Coronary artery (tissue), 2 donors: ENCODE measurements at regions not wholly inside any gene's neighbourhood (a gene's known extent, or its start where the extent isn't known, plus 50 kb on each side); places are given as distances from the start of the nearest gene placed in this dataset.

ENCODE experiments used
- DNase-seq: peaks from one replicate; pipeline ENCODE4 v3.0.0-alpha.2; 2017; ENCODE audit warnings: low spot score
- H3K27ac ChIP-seq, 2 donors: fragments of 200-600 bp; sonication (generic); one replicate each; pipeline ENCODE4 v1.5.1; 2016 to 2019
- H3K4me3 ChIP-seq: fragments of 200-600 bp; sonication (generic); 2 replicates; pipeline ENCODE4 v1.5.1; 2016; ENCODE audit warnings: mild to moderate bottlenecking, moderate library complexity
- CTCF ChIP-seq: fragments of 200-600 bp; sonication (generic); IDR thresholded peaks from one replicate; pipeline ENCODE4 v1.5.1; 2019; ENCODE audit warnings: antibody characterized with exemption

GRCh38 chr3:30141927-30142326 is 464.5 kb upstream of the TGFBR2 start:
- DNase-seq: no peak
- H3K27ac ChIP-seq: no peak overlapping the region
- H3K4me3 ChIP-seq: no peak overlapping the region

DNA sequence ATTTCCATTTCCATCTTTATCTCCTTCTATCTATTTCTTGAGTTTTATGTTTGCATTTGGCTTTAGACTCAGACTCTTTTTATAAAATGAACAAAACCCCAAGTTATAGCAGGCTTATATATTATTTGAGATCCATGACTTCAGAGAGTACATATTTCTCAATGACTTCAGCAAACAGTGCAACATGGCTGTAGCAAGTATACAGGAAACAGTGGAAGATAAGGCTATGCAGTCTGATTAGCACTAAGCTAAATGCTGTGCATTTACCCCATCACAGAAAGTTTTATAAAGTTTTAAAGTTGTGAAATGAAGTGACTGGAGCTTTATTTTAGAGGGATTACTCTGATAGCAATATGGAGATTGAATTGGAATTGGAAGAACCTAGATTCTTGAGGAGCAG is 463.5 kb upstream of the TGFBR2 start:
- H3K27ac ChIP-seq: no peak overlapping the region
- no peak for TF ChIP-seq CTCF
- no peak overlapping the region for H3K4me3 ChIP-seq
- no peak for DNase-seq

More at GRCh38 chr3:30141927-30142326, 464.5 kb upstream of the TGFBR2 start:
- no peak for TF ChIP-seq CTCF

DNA sequence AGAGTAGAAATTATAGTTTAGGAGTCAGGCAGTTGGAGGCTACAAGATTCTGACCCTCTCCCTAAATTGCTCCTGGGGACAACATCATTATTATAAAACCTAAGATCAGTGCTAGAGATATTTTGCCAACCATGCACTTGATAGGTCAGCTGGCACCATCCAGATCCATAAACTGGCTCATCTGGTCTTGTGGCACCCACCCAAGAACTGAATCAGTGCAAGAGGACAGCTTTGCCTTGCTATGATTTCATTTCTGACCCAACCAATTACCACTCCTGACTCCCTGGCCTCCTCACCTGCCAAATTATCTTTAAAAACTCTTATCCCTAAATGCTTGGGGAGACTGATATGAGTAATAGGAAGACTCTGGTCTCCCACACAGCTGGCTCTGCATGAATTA is 461.1 kb upstream of the TGFBR2 start:
- H3K27ac ChIP-seq: no peak overlapping the region
- H3K4me3 ChIP-seq: no peak overlapping the region
- no peak for DNase-seq
- no peak for TF ChIP-seq CTCF

GRCh38 chr3:30146978-30147377 is 459.4 kb upstream of the TGFBR2 start:
- Histone ChIP-seq H3K4me3 (no peak overlapping the region), H3K27ac (no peak overlapping the region)
- no peak for TF ChIP-seq CTCF
- DNase-seq: no peak

DNA sequence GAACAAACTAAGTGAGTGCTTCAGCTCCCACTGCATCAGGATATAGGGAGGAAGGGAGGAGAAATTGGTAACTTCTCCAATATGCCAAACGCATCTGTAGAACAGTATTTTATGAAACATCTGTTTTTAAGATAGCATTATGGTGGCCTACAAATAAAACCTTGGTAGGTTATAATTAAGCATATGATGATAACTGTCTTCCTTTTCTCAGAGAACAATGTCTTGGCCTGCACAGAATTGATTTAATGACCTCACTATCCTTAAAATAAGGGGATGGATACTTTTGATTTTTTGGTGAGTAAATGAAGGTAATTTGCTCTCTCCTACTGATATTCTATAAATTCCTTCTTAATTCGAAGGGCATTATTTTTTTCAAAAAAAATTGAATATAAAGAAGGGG is 451.5 kb upstream of the TGFBR2 start:
- no peak overlapping the region for H3K4me3 ChIP-seq
- no peak for DNase-seq
- TF ChIP-seq CTCF: no peak
- no peak overlapping the region for H3K27ac ChIP-seq

GRCh38 chr3:30155755-30156154 is 450.6 kb upstream of the TGFBR2 start:
- TF ChIP-seq CTCF: no peak
- no peak overlapping the region for H3K27ac ChIP-seq
- DNase-seq: no peak
- H3K4me3 ChIP-seq: no peak overlapping the region

GRCh38 chr3:30156586-30157498 is 449.6 kb upstream of the TGFBR2 start:
- H3K4me3 ChIP-seq: no peak overlapping the region
- H3K27ac ChIP-seq: peak overlapping the region in 1 of 2 donors; percentile 29
- TF ChIP-seq CTCF: no peak
- no peak for DNase-seq
